Ishikawa (cell line): ENCODE measurements at regions not wholly inside any gene's neighbourhood (a gene's known extent, or its start where the extent isn't known, plus 50 kb on each side); places are given as distances from the start of the nearest gene placed in this dataset.

Experiments used
- CEBPB ChIP-seq: IDR thresholded peaks from 2 replicates; pipeline ENCODE4 v1.6.1; 2012
- CREB1 ChIP-seq: IDR thresholded peaks from 2 replicates; pipeline ENCODE4 v1.6.1; 2012; ENCODE audit warnings: low read depth
- EGR1 ChIP-seq: IDR thresholded peaks from 2 replicates; pipeline ENCODE4 v1.6.1; 2012
- EP300 ChIP-seq: IDR thresholded peaks from 2 replicates; pipeline ENCODE4 v1.6.1; 2012; ENCODE audit warnings: borderline replicate concordance
- FOXM1 ChIP-seq: IDR thresholded peaks from 2 replicates; pipeline ENCODE4 v1.6.1; 2012; ENCODE audit warnings: low read depth, borderline replicate concordance
- NFIC ChIP-seq: IDR thresholded peaks from 2 replicates; pipeline ENCODE4 v1.6.1; 2012
- RAD21 ChIP-seq: IDR thresholded peaks from 2 replicates; pipeline ENCODE4 v1.6.1; 2012; ENCODE audit warnings: low read depth
- TAF1 ChIP-seq: IDR thresholded peaks from 2 replicates; pipeline ENCODE4 v1.6.1; 2012; ENCODE audit warnings: low read depth, mild to moderate bottlenecking
- TCF12 ChIP-seq: IDR thresholded peaks from 2 replicates; pipeline ENCODE4 v1.6.1; 2012; ENCODE audit warnings: low read depth
- TEAD4 ChIP-seq: IDR thresholded peaks from 2 replicates; pipeline ENCODE4 v1.6.1; 2012
- YY1 ChIP-seq: IDR thresholded peaks from 2 replicates; pipeline ENCODE4 v1.6.1; 2012; ENCODE audit warnings: low read depth
- ZBTB7A ChIP-seq: IDR thresholded peaks from 2 replicates; pipeline ENCODE4 v1.6.1; 2012; ENCODE audit warnings: low read depth
- TF ChIP-seq, protein P1 (sequence below): IDR thresholded peaks from 2 replicates; pipeline ENCODE4 v1.6.1; 2012
- TF ChIP-seq, protein P2 (sequence below): IDR thresholded peaks from 2 replicates; pipeline ENCODE4 v1.6.1; 2012
- TF ChIP-seq, protein P3 (sequence below): IDR thresholded peaks from 2 replicates; pipeline ENCODE4 v1.6.1; 2012; ENCODE audit warnings: low read depth, mild to moderate bottlenecking

DNA sequence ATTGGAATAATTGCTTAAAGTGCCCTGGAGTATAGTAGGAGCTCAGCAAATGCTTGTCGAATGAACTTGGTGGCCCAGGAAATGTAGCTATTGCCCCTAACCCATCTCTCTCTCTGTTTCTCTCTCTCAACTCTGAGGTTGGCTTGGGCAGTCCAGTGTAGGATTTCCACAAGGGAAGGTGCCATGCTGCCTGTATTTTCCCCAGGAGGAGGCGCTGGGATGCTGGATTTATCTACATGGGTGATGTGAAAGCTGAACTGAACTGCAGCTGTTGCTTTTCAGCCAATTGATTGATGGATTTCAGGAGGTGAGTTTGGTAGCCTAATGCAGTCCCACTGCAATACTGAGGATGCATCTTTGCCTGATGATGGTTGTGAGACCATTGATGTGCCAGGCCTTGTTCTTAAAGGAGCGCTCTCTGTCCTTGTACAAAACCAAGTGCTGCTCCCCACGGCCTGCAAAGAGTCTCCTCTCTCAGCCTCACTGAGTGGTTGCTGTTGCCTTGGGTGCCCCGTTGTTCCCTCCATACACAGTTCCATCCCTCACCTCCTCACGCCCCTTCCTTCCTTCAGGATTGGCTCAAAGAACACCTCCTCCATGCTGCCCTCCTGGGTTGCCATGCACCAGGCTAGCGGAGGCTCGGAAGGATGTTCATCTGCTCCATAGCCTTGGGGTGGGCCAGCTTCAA is 200.6 kb downstream of the GLRX3 start:
- TF ChIP-seq CEBPB (no peak), RAD21 (peak; percentile 11; the same call in 1 of the 2 replicates), FOXM1 (no peak), EP300 (no peak), NFIC (no peak), YY1 (no peak)
- TF ChIP-seq, protein P1, sequence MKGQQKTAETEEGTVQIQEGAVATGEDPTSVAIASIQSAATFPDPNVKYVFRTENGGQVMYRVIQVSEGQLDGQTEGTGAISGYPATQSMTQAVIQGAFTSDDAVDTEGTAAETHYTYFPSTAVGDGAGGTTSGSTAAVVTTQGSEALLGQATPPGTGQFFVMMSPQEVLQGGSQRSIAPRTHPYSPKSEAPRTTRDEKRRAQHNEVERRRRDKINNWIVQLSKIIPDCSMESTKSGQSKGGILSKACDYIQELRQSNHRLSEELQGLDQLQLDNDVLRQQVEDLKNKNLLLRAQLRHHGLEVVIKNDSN, result no peak

DNA sequence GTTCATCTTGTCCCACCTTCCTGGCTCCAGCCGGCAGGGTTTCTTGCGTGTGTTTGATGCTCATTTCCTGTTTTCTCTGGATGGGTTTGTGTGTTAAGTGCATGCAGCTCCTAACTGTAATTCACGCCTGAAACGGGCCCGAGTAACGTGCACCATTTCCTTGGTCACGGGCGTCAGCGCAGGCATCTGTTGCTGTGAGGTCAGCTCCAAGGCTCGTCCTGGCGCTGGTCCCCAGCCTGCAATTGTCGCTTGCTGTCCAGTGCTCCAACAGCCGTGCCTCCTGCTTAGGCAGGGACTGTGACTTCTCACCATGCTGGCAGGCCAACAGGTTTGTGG is 201.1 kb downstream of the GLRX3 start:
- TF ChIP-seq CEBPB (no peak), FOXM1 (no peak), TCF12 (no peak), TEAD4 (no peak), CREB1 (no peak), NFIC (no peak)
- TF ChIP-seq, protein P1, result no peak
- TF ChIP-seq, protein P2, sequence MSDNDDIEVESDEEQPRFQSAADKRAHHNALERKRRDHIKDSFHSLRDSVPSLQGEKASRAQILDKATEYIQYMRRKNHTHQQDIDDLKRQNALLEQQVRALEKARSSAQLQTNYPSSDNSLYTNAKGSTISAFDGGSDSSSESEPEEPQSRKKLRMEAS, result no peak

DNA sequence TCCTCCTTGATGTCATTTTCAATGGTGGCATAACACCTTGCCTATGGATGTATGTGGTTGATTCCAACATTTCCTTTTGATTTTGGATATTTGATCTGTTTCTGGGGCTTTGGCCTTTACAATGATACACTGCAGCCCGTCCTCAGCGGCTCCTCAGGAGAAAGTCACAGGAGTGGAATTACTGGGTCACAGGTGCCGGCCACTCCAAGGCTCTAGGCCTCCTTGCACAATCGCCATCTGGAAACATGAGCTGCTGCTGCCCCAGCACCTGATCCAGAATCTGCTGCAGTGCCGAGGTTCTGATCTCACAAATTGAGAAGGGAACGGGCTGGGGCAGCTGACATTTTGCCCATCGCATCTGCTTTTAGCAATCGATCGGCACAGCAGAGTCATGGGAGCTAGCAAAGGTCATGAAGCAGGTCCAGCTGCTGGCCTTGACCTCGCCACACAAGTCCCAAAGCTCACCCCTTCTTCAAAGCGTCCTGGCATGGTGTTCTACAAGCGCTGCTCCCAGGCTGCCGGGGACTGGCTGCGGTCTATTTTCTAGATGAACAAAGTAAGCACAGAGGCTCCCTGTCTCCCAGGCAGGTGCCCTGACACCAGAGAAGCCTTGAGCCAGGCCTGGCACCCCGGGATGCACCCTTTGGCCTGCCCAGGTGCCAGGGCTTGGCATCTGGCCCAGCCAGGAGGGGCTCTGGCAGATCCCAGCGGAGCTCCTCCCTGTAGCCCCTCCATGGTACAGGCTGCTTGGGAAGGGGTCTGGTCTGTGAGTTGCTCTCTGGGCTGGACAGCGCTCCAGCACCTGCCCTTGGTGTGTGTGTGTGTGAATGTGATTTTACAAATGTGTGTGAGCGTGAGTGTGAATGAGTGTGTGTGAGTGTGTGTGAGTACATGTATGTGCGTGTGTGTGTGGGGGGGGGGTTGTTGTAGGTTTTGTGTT is 201.8 kb downstream of the GLRX3 start:
- no peak for TF ChIP-seq TEAD4
- TF ChIP-seq, protein P1, result no peak
- TF ChIP-seq, protein P3, sequence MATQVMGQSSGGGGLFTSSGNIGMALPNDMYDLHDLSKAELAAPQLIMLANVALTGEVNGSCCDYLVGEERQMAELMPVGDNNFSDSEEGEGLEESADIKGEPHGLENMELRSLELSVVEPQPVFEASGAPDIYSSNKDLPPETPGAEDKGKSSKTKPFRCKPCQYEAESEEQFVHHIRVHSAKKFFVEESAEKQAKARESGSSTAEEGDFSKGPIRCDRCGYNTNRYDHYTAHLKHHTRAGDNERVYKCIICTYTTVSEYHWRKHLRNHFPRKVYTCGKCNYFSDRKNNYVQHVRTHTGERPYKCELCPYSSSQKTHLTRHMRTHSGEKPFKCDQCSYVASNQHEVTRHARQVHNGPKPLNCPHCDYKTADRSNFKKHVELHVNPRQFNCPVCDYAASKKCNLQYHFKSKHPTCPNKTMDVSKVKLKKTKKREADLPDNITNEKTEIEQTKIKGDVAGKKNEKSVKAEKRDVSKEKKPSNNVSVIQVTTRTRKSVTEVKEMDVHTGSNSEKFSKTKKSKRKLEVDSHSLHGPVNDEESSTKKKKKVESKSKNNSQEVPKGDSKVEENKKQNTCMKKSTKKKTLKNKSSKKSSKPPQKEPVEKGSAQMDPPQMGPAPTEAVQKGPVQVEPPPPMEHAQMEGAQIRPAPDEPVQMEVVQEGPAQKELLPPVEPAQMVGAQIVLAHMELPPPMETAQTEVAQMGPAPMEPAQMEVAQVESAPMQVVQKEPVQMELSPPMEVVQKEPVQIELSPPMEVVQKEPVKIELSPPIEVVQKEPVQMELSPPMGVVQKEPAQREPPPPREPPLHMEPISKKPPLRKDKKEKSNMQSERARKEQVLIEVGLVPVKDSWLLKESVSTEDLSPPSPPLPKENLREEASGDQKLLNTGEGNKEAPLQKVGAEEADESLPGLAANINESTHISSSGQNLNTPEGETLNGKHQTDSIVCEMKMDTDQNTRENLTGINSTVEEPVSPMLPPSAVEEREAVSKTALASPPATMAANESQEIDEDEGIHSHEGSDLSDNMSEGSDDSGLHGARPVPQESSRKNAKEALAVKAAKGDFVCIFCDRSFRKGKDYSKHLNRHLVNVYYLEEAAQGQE, result peak; percentile 51; the same call in 1 of the 2 replicates

DNA sequence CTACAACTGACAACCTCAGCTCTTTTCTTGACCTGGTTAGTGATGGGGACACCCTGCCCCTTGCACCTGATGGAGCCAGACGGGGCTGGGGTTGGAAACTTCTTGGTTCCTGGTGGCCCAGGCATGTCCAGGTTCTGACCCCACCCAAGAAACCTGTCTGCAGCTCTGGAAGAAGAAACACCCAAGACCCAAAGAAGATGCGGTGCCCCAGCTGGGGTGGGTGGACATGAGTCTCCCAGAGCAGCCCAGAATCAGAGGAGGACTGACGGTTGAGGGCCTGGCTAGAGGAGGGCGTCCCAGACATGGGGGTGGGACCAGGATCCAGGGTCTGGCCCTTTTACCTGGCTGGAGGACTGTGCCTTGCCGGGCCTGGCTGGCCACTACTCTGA is 202.4 kb downstream of the GLRX3 start:
- TF ChIP-seq TCF12, result no peak
- no peak for TF ChIP-seq EP300
- no peak for TF ChIP-seq CREB1
- no peak for TF ChIP-seq RAD21
- no peak for TF ChIP-seq TAF1

DNA sequence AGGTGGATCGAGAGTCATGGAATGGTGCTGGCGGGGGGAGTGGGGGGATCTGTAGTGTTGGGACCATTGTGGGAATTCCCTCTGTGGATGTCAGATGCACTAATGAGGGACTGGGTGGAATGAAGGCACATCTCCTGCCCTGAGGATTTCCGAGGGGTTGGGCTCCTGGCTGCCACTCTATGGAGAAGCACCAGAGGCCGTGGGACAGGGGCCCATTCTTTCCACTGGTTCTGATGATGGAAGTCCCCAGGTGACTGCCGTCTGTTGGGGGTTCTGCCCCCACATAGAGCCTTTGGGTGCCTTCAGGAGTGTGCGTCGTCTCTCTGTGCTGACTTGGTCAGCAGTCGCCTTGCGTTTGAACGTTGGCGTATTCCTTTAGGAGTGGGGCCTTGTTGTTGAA is 202.9 kb downstream of the GLRX3 start:
- no peak for TF ChIP-seq NFIC
- no peak for TF ChIP-seq EGR1

DNA sequence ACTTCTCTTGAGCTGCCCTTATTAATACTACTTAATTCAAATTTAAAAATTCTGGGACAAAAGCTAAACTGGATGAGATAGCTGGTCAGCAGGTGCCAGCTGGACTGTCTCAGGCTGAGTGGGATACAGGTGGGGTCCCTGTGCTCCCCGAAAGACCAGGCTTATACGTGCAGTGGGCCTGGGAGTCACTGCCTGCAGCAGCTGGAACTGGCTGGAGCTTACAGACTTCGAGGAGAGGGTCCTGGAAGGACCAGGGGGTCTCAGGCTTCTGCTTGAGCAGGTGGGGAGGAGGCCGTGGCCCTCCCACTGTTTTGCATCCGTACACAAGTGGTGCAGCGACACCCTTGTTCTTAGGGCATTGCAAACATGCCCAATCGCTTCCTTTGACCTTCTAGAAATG is 203.7 kb downstream of the GLRX3 start:
- TF ChIP-seq TEAD4, result no peak
- TF ChIP-seq, protein P3, result no peak
- no peak for TF ChIP-seq CREB1
- TF ChIP-seq CEBPB, result no peak
- TF ChIP-seq TCF12, result no peak
- no peak for TF ChIP-seq EP300

DNA sequence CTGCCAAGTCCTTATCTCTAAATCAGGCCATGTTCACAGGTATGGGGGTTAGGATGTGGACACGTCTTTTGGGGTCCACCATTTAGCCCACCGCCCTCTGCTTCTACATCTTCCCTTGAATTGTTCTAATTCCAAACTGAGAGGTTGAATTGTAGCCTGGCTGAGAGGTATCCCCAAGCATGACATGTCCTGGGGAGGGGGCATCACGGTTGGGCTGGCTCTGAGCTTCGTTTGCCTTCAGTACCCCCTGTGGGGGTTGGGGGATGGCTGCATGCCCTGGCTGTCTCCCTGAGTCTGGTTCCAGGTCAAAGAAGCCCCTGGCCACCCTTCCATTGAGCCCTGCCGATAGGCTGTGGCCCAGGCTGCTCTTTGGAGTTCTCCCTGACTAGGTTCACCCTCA is 204.6 kb downstream of the GLRX3 start:
- TF ChIP-seq TEAD4, result no peak
- TF ChIP-seq YY1, result no peak
- no peak for TF ChIP-seq NFIC
- TF ChIP-seq ZBTB7A, result no peak
- TF ChIP-seq, protein P1, result no peak
